ENCODE measurements at regions not wholly inside any gene's neighbourhood (a gene's known extent, or its start where the extent isn't known, plus 50 kb on each side); places are given as distances from the start of the nearest gene placed in this dataset.

GRCh38 chr16:55249936-55250335 is 74.1 kb upstream of the IRX6 start:
- DNase-seq (ENCODE audit: low read depth), result no peak
- TF ChIP-seq CTCF (IDR thresholded peaks at IDR 0.05; ENCODE audit: low read depth, low read length), result no peak
- TF ChIP-seq POLR2A (IDR thresholded peaks at IDR 0.05; ENCODE audit: extremely low read depth, insufficient read length), result no peak
- no peak for TF ChIP-seq MAX (IDR thresholded peaks at IDR 0.05; ENCODE audit: low read depth, low read length)
- TF ChIP-seq MYC (IDR thresholded peaks at IDR 0.05; ENCODE audit: low read depth, low read length), result no peak
- H3K4me3 ChIP-seq (ENCODE audit: low read depth, low read length), result no peak overlapping the region

GRCh38 chr16:55250701-55251100 is 73.3 kb upstream of the IRX6 start:
- H3K4me3 ChIP-seq (ENCODE audit: low read depth, low read length), result no peak overlapping the region
- TF ChIP-seq CTCF (IDR thresholded peaks at IDR 0.05; ENCODE audit: low read depth, low read length), result no peak
- no peak for TF ChIP-seq MAX (IDR thresholded peaks at IDR 0.05; ENCODE audit: low read depth, low read length)
- TF ChIP-seq POLR2A (IDR thresholded peaks at IDR 0.05; ENCODE audit: extremely low read depth, insufficient read length), result no peak
- no peak for TF ChIP-seq MYC (IDR thresholded peaks at IDR 0.05; ENCODE audit: low read depth, low read length)
- no peak for DNase-seq (ENCODE audit: low read depth)

- TF ChIP-seq MAX (IDR thresholded peaks at IDR 0.05; ENCODE audit: low read depth, low read length) (no peak), POLR2A (IDR thresholded peaks at IDR 0.05; ENCODE audit: extremely low read depth, insufficient read length) (no peak), MYC (IDR thresholded peaks at IDR 0.05; ENCODE audit: low read depth, low read length) (no peak), CTCF (IDR thresholded peaks at IDR 0.05; ENCODE audit: low read depth, low read length) (no peak)
- no peak for DNase-seq (ENCODE audit: low read depth)
- H3K4me3 ChIP-seq (ENCODE audit: low read depth, low read length), result no peak overlapping the region
Measured at GRCh38 chr16:55251151-55251550, 72.9 kb upstream of the IRX6 start.

- TF ChIP-seq CTCF (IDR thresholded peaks at IDR 0.05; ENCODE audit: low read depth, low read length), result no peak
- no peak for TF ChIP-seq MAX (IDR thresholded peaks at IDR 0.05; ENCODE audit: low read depth, low read length)
- no peak for TF ChIP-seq MYC (IDR thresholded peaks at IDR 0.05; ENCODE audit: low read depth, low read length)
- no peak for TF ChIP-seq POLR2A (IDR thresholded peaks at IDR 0.05; ENCODE audit: extremely low read depth, insufficient read length)
- no peak for DNase-seq (ENCODE audit: low read depth)
- no peak overlapping the region for H3K4me3 ChIP-seq (ENCODE audit: low read depth, low read length)
Measured at GRCh38 chr16:55252577-55252976, 71.4 kb upstream of the IRX6 start.

GRCh38 chr16:55253987-55254386 is 70.0 kb upstream of the IRX6 start:
- H3K4me3 ChIP-seq (ENCODE audit: low read depth, low read length), result no peak overlapping the region
- no peak for DNase-seq (ENCODE audit: low read depth)
- no peak for TF ChIP-seq MYC (IDR thresholded peaks at IDR 0.05; ENCODE audit: low read depth, low read length)
- TF ChIP-seq MAX (IDR thresholded peaks at IDR 0.05; ENCODE audit: low read depth, low read length), result no peak
- no peak for TF ChIP-seq POLR2A (IDR thresholded peaks at IDR 0.05; ENCODE audit: extremely low read depth, insufficient read length)
- TF ChIP-seq CTCF (IDR thresholded peaks at IDR 0.05; ENCODE audit: low read depth, low read length), result no peak

Data from NB4 (cell line).